OCI-LY3 (cell line): ENCODE measurements at regions not wholly inside any gene's neighbourhood (a gene's known extent, or its start where the extent isn't known, plus 50 kb on each side); places are given as distances from the start of the nearest gene placed in this dataset.

Experiments used
- H2AFZ ChIP-seq: fragments of 200-600, 300-600 bp; shearing (Covaris generic); 2 replicates; pipeline ENCODE4 v1.6.0; 2014; ENCODE audit warnings: antibody characterized with exemption, low read depth, low read length
- H3K27ac ChIP-seq: fragments of 200-600, 300-600 bp; sonication (generic); 2 replicates; pipeline ENCODE4 v1.5.1; 2014; ENCODE audit warnings: mild to moderate bottlenecking, low read length, moderate library complexity, mixed read lengths
- H3K27me3 ChIP-seq: fragments of 200-600, 300-600 bp; sonication (generic); 2 replicates; pipeline ENCODE4 v1.6.1; 2014; ENCODE audit warnings: low read depth, low read length, mixed read lengths
- H3K36me3 ChIP-seq: fragments of 200-600, 300-600 bp; sonication (generic); replicated peaks from 2 replicates; pipeline ENCODE3; 2014; ENCODE audit warnings: low read depth, low read length, mixed read lengths
- H3K4me1 ChIP-seq: fragments of 300-600, 200-600 bp; sonication (generic); 2 replicates; pipeline ENCODE4 v1.6.1; 2014; ENCODE audit warnings: low read length, mixed read lengths
- H3K4me2 ChIP-seq: fragments of 200-600, 300-600 bp; sonication (generic); 2 replicates; pipeline ENCODE4 v1.6.1; 2014; ENCODE audit warnings: low read length, mixed read lengths
- H3K4me3 ChIP-seq: fragments of 300-600, 200-600 bp; sonication (generic); 2 replicates; pipeline ENCODE4 v1.5.1; 2014; ENCODE audit warnings: antibody characterized with exemption, mild to moderate bottlenecking, low read length, moderate library complexity
- H3K79me2 ChIP-seq: fragments of 300-600, 200-600 bp; shearing (Covaris generic); 2 replicates; pipeline ENCODE4 v1.6.1; 2014; ENCODE audit warnings: mild to moderate bottlenecking, low read length, mixed read lengths
- H3K9ac ChIP-seq: fragments of 300-600, 200-600 bp; shearing (Covaris generic); 2 replicates; pipeline ENCODE4 v1.6.0; 2014; ENCODE audit warnings: mild to moderate bottlenecking, low read length, moderate library complexity
- H3K9me3 ChIP-seq: fragments of 200-600, 300-600 bp; shearing (Covaris generic); 2 replicates; pipeline ENCODE4 v1.6.1; 2014; ENCODE audit warnings: low read length, mixed read lengths; ENCODE audit not compliant: insufficient read depth
- H4K20me1 ChIP-seq: fragments of 200-600, 300-600 bp; sonication (generic); 2 replicates; pipeline ENCODE4 v1.6.1; 2016; ENCODE audit warnings: low read length, mixed read lengths; ENCODE audit not compliant: insufficient read depth
- EZH2phosphoT487 ChIP-seq: fragments of 200-600 bp; shearing (Covaris generic); IDR thresholded peaks from 2 replicates; pipeline ENCODE4 v1.6.1; 2018; ENCODE audit warnings: antibody characterized with exemption, mixed run types, low read depth
- TF ChIP-seq, protein P1 (sequence below): fragments of 200-600, 300-600 bp; sonication (generic); IDR thresholded peaks from 2 replicates; pipeline ENCODE4 v1.5.1; 2014; ENCODE audit warnings: antibody characterized with exemption, low read length, low read depth

DNA sequence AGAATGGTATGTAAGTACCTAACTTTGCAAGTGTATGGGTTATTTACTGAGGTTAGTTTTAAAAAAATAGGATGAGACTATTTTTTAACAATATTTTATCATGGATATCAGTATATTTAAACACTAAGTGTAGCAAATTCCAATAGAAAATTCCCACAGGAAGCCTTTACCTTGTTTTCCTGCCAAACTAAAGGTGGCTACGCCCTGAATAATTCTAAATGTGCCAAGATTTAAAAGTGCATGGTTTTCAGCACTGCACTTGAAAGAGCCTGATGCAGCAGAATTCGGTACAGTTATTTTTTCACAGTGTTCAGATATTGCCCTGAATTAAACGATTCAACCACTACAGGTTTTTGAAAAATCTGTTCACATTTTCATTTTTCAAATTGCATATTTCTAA, 1622.8 kb upstream of the B3GALT2 start:
- H2AFZ ChIP-seq = no peak overlapping the region
- TF ChIP-seq, protein P1, sequence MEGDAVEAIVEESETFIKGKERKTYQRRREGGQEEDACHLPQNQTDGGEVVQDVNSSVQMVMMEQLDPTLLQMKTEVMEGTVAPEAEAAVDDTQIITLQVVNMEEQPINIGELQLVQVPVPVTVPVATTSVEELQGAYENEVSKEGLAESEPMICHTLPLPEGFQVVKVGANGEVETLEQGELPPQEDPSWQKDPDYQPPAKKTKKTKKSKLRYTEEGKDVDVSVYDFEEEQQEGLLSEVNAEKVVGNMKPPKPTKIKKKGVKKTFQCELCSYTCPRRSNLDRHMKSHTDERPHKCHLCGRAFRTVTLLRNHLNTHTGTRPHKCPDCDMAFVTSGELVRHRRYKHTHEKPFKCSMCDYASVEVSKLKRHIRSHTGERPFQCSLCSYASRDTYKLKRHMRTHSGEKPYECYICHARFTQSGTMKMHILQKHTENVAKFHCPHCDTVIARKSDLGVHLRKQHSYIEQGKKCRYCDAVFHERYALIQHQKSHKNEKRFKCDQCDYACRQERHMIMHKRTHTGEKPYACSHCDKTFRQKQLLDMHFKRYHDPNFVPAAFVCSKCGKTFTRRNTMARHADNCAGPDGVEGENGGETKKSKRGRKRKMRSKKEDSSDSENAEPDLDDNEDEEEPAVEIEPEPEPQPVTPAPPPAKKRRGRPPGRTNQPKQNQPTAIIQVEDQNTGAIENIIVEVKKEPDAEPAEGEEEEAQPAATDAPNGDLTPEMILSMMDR = no peak
- TF ChIP-seq EZH2phosphoT487 = no peak
- H3K9me3 ChIP-seq = no peaks in the 10 kb centered on the region
- no peaks in the 10 kb centered on the region for H4K20me1 ChIP-seq
- H3K27me3 ChIP-seq = no peaks in the 10 kb centered on the region
- peaks cover 19% of the 10 kb centered on the region for H3K4me1 ChIP-seq
- H3K79me2 ChIP-seq = no peaks in the 10 kb centered on the region
- no peaks in the 10 kb centered on the region for H3K36me3 ChIP-seq
- H3K27ac ChIP-seq = no peak overlapping the region
- no peak overlapping the region for H3K4me3 ChIP-seq
- H3K4me2 ChIP-seq = no peak overlapping the region
- no peak overlapping the region for H3K9ac ChIP-seq

DNA sequence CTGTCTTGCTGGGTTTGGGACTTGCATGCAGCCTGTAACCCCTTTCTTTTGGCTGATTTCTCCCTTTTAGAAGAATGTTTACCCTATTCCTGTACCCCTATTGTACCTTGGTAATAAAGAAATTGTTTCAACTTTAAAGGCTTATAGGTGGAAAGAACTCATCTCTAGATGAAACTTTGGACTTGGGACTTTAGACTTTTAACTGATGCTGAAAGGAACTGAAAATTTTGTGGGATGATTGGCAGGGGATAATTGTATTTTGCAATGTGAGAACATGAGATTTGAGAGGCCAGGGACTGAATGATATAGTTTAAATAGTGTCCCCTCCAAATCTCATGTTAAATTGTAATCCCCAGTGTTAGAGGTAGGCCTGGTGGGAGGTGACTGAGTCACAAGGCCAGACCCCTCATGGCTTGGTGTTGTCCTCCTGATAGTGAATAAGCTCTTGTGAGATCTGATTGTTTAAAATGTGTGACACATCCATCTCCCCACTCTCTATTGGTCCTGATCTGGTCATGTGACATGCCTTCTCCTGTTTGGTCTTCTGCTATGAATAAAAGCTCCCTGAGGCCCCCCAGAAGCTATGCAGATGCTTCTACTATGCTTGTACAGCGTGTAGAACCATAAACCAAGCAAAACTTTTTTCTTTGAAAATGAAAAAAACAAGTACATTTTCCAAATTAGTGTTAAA, 1621.3 kb upstream of the B3GALT2 start:
- H3K79me2 ChIP-seq = no peaks in the 10 kb centered on the region
- no peak overlapping the region for H3K9ac ChIP-seq
- H3K27ac ChIP-seq = no peak overlapping the region
- H3K27me3 ChIP-seq = no peaks in the 10 kb centered on the region
- H3K36me3 ChIP-seq = no peaks in the 10 kb centered on the region
- no peak overlapping the region for H3K4me3 ChIP-seq
- H4K20me1 ChIP-seq = no peaks in the 10 kb centered on the region
- no peak for TF ChIP-seq EZH2phosphoT487
- TF ChIP-seq, protein P1 = no peak
- H3K4me2 ChIP-seq = no peak overlapping the region
- peaks cover 21% of the 10 kb centered on the region for H3K4me1 ChIP-seq
- H3K9me3 ChIP-seq = no peaks in the 10 kb centered on the region
- H2AFZ ChIP-seq = no peak overlapping the region

DNA sequence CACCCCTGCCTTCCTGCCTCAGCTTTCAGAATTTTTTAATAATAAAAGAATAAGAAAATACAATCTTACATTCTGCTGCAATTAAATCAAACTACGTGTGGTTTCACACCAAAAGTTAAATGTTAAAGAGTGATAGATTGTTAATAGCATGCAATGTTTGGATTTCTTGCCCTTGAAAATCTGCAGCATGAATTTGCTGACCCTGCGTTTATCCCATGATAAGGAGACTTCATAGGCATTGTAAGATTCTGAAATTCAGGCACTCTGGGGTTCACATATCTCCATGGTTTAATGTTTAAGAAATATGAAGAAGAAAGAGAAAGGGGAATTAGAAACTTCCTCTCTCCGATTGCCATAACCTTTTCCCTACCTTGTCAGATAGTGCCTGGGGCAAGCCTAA, 1616.2 kb upstream of the B3GALT2 start:
- no peak overlapping the region for H3K27ac ChIP-seq
- H3K36me3 ChIP-seq = no peaks in the 10 kb centered on the region
- no peak overlapping the region for H2AFZ ChIP-seq
- no peak overlapping the region for H3K4me2 ChIP-seq
- no peaks in the 10 kb centered on the region for H3K27me3 ChIP-seq
- H3K4me3 ChIP-seq = no peak overlapping the region
- no peak overlapping the region for H3K9ac ChIP-seq
- TF ChIP-seq, protein P1 = no peak
- no peak for TF ChIP-seq EZH2phosphoT487
- no peaks in the 10 kb centered on the region for H4K20me1 ChIP-seq
- no peaks in the 10 kb centered on the region for H3K9me3 ChIP-seq
- peaks cover 20% of the 10 kb centered on the region for H3K4me1 ChIP-seq
- no peaks in the 10 kb centered on the region for H3K79me2 ChIP-seq

DNA sequence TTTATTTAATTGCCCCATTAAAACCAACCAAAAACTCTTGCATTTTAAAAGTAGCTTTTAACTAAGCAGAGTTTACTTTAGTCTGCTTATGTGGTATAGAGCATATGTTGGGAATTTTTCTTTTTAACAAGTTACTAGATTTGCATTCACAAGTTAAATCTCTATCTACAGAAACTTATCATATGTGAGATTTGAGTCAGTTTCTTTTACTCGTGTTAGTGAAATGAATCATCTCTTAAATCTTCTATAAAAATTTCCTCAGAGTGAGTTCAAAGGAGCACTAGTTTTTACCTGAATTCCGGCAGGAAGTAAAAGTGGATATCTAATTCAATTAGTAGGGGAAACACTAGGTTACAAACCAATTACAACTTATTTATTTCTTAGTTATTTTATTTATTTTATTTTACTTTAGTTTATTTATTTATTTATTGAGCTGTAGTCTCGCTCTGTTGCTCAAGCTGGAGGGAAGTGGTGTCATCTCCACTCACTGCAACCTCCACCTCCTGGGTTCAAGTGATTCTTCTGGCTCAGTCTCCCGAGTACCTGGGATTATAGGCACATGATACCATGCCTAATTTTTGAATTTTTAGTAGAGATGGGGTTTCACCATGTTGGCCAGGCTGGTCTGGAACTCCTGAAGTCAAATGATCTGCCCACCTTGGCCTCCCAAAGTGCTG, 1609.6 kb upstream of the B3GALT2 start:
- Histone ChIP-seq H3K4me1 (peaks cover 39% of the 10 kb centered on the region), H3K4me3 (peak overlapping the region; percentile 28), H3K4me2 (peak overlapping the region; percentile 55), H3K79me2 (no peaks in the 10 kb centered on the region), H3K9me3 (peaks cover 3% of the 10 kb centered on the region; the same call in 1 of the 2 replicates), H4K20me1 (no peaks in the 10 kb centered on the region), H3K27ac (peak overlapping the region; percentile 71), H2AFZ (no peak overlapping the region), H3K36me3 (peaks cover 2% of the 10 kb centered on the region), H3K9ac (0 out of 2 replicates have a peak overlapping the region, but pooled peaks have one; percentile 14), H3K27me3 (no peaks in the 10 kb centered on the region)
- TF ChIP-seq EZH2phosphoT487 = no peak
- TF ChIP-seq, protein P1 = no peak
